Stimulated activated CD4-positive, alpha-beta T cell treated with anti-CD3 and anti-CD28 coated beads, Interleukin-12 subunit alpha, Interleukin-12 subunit beta, amount 100 ng/mL, for 24 hours (primary cell): ENCODE measurements at regions not wholly inside any gene's neighbourhood (a gene's known extent, or its start where the extent isn't known, plus 50 kb on each side); places are given as distances from the start of the nearest gene placed in this dataset.

Source experiments
- DNase-seq, 2 experiments: peaks; one replicate each; pipeline ENCODE4 v3.0.0-alpha.2; 2020; ENCODE audit warnings: low read depth in 2 of 2

DNA sequence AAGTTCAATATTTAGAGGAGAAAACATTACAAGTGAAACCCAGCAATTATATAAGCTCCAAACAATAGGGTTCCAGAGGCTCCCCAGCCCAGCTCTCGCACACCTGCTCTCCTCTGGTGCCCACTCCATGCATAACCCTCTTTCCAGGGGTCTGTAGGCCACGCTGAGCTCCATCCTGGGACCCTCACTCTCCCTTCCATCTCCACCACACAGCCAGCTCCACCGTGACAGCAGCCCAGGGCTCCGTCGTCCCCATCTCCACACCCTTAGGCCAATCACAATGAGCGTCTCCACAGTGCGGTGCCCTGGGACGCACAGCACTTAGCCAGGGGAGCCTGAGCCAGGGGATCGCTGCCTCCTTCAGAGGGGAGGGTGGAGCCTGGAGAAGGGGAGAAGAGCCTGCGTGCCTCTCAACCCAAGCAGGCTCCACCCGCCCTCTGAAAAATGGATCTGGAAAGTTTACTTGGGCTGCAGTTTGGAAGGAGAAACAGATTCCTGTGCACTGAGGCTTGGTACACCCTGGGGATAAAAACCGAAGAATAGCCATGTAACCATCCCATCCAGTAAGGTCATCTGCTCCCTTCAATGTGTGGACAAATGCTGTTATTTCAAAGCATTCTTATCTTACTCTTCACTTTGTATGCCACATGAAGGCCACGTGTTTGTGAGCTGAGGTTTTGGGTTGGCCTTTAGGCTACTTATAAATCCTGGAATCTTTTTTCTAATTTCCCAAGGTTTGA lies 72.4 kb upstream of the GGTLC1 start:
- no peak for DNase-seq

DNA sequence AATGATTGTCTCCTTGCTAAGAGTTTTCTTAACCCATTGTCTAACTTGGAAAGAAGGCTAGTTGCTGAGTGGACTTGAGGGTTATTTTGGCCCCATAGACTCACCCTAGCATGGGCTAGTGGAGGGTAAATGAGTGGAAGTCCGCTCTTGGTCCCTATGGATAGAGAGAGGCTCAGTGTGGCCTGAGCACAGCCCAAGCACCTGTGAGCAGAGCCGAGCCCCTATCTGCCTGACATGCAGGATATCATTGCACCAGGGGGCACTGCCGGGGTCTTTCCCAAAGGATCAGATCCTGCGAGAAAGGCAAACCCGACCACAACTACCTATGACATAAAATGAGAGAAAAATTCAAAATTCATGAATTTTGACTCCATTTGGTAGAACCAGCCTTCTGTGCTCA lies 70.6 kb upstream of the GGTLC1 start:
- DNase-seq, result no peak

DNA sequence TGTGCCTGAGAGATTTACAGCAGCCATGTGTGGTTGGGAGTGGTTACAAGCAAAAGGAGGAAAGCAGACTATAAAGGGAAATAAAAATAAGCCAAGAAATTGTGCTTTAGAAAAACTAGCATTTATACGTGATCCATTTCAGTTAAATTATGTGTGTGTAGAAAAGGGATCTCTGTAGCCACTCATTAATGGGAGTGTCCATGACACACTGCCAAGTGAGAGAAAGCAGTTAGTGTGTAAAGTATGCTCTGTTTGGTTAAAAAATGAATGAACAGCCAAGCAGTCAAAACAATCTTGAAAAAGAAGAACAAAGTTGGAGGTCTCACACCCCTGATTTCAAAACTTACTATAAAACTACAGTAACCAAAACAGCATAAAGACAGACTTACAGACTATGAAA lies 67.9 kb upstream of the GGTLC1 start:
- no peak for DNase-seq

DNA sequence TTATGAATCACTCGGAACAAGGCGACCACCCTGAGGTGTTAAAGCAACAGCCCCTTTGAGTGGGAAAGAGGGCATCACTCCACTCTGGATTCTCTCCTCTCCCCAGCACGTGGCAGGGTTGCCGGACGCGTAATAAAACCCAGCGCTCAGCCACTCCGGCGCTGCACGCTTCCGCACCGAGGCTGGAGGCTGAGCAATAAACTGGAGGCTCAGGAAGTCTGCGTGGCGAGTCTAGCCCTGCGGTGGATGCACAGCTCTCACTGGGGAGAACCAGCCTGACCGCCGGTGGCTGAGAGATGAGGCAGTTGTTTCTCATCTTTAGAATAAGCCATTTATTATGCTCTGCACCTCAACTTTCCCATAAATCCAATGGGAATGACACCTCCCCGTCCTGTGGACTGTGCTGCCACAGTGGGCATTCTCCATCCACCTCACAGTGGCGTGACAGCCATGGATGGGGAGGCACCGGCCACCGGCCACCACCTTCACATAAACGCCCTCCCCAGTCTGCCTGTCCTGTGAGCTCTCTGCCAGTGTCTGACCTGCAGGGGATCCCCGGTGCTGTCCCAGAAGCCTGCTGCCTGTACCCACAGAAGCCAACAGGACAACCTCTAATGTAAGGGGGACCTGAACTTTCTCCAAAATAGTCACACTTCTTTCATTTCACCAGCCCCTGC lies 64.2 kb upstream of the GGTLC1 start:
- no peak for DNase-seq

DNA sequence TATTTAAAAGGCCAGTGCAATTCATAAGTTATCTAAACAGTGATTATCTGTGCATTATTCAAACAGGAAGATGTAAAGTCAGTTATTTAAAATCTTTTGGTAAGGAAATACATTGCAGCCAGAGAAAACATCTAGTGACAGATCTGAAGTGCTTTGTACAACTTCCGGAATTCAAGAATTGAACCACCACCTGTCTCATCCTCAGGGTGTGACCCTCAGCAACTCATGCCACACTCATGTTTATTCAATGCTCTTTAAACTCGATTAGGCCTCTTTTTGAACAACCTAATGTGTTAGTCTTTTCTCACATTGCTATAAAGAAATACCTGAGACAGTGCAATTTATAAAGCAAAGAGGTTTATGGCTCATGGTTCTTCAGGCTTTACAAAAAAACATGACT lies 62.6 kb upstream of the GGTLC1 start:
- no peak for DNase-seq

DNA sequence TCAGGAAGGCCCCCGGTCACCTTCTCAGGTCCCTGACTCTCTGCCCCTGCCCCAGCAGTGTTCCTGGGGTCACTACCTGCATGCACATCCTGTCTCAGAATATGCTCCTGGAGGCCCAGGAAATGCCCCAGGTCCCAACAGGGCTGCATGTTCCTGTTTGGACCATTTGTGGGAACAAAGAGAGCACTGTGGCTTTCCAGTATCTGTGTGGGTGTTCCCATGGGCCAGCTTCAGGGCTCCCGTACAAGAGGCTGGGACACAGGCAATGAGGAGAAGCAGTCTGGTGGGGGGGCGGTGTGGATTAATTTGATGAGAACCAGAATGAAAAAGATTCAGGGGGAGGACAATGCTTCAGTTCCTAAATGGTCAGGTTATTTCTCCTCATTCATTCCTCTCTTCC lies 61.5 kb upstream of the GGTLC1 start:
- no peak for DNase-seq

DNA sequence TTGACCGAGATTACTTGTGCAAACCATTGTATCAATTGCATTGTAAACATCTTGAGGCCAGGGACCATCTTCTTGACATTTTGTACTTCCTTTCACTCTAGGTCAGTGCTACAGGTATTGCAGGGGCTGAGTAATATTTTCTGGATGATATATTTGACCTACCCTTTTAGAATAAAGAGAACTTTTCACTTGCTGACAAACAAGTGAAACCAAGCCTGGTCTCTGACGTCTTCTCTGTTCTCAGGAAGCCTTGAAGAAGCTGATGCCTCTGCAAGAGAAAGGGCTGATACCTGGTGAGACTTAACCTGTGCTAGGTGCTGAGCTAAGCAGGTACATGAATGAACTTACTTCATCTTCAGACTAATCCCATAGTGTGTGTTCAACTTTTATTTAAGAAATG lies 60.5 kb upstream of the GGTLC1 start:
- DNase-seq, result no peak

DNA sequence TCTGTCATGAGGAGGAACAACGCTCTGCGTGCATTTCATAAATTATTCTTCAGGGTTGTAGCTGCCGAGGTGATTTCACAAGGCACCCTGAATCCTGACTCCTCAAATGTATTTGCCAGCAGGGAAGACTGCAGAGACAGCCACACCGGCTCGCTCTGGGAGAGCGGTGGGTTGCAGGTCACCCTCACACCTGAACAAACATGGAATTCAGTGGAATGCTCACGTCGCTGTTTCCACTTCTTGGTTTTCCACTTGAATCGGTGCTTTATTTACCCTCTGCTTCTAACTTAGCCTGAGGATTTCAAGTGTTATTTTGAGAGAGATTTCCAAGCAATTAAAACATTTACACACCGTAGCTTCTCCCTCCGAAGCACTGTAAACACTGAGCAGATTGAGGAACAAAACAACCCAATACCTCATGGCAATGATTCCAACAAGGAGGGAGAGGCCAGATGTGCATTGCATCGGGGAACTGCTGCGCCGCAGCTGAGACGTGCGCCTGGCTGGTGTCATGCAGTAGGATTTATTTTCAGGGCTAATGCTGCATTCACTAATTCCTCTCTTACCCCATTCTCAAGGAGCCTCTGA lies 59.5 kb upstream of the GGTLC1 start:
- DNase-seq, result no peak

DNA sequence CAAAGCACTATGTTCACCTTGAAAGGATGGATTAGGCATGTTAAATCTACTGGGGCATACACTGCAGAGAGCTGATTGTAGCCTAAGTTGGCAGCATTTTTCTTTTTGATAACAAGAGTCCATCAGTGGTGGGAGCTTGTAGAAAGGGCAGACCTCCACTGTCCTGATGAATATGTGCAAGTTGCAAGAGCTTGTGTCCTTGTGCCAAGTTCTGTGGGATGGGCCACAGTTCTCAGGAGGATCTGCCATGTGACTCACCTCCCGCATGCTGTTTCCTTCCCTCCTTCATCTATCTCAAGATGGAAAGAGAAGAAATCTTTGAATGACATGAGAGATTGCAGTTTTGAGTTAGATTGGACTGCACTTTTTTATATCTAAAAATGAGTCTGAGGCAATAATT lies 58.3 kb upstream of the GGTLC1 start:
- no peak for DNase-seq

DNA sequence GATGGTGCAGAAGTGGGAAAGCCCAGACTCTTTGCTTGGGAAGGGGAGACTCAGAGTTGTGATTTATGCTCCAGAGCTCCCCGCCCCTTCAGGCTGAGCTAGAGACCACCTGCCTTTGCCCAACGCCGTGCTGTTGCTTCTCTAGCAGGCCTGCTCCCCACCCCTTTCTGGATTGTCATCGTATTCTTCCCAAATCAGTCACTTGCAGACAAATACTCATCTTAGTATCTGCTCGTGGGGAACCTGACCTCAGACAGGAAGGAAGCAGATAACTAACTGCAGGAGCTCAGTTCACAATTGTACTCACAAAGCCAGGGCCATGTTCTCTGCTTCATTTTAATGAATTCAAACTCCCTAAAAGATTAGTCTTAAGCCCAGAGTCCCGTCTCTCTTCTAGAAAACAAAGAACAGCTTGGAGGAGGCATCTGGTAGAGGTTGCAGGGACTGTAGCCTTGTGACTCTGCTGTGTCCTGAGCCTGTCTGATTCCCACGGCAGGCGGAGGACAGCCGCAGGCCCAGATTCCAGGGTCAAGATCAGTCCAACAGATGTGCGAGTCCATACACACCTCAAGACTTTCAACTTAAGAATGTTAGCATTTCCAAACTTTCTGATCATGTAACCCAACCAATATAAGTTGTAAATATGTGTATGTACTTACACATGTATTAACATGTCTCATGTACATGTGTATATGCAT lies 57.2 kb upstream of the GGTLC1 start:
- no peak for DNase-seq

DNA sequence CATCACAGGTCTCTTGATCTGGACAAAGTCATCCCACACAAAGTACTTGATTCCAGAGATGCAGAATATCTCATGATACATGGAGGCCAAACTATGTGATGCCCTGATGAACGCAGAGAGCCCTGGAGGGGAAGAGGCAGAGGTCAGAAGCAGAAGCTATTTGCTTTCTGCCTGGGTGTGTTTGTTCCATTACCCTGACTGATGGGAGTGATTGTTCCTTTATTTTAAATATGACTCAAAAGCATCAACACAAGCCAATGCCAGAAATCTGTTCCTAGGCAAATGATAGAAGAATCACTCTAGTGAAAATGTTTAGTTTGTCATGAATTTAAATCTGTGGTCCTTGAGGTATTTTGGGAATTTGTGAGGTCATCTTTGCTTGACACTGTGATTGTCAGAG lies 54.7 kb upstream of the GGTLC1 start:
- DNase-seq, result no peak

DNA sequence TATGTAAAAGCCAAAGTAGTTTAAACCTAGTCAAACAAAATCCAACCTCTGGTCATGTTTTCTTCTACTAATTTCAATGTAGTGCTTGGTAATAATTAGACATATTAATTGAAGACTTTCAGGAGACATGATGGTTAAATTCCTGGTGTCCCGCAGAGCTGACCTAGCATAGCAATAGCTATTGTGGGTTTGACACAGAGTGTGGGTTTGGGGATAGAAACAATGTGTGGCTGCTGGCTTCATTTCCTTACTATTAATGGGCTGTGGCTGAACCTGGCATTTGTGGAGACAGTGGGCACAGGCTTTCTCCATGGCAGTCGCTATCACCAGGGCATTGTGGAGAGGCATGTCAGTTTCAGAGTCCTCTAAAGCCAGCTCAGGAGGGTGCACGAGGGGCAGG lies 54.1 kb upstream of the GGTLC1 start:
- no peak for DNase-seq

DNA sequence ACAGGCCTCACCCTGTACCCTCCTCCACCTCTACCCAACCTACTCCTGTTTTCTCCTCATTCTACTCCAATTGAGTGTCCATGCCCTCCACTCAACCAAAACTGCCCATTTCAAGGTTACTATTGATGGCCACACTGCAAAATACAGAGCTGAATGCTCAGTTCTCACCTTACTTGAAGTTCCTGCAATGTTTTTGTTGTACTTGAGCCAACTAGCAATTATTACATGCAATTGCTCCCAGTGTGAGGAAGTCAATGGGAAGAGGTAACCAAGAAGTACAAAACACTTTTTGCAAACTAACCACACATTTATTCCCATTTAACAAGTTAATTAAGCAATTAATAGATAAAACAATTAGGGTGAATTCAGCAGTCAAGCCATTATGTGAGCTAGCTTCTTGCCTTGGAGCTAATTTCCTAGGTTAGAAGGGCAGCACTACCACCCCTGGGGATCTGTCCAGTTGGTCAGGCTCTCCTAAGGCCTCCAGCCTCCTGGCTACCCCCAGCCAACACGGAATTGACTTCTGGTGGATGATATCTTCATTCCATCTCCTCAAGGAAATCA lies 52.4 kb upstream of the GGTLC1 start:
- no peak for DNase-seq

DNA sequence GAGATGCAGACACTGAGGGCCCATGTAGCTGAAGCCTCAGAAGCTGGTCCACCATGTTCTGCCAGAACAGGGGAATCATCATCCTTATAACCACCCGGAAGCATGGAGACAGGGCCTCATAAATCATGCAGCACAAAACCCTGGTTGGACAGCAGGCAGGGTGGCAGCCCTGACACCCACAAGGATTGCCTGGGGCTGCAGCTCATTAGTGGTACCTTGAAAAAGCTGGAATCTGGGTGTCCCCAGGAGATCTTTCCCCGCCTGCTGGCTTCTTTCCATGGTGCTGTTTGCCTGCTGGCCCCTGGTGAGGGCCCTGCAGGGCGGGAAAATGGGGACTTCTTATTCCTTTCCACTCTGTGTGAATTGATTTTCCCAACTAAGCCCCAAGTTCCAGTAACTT lies 50.6 kb upstream of the GGTLC1 start:
- no peak for DNase-seq
